Endodermal cell (in vitro differentiated cells): ENCODE measurements at regions not wholly inside any gene's neighbourhood (a gene's known extent, or its start where the extent isn't known, plus 50 kb on each side); places are given as distances from the start of the nearest gene placed in this dataset.
A peak's percentile ranks its signal among the peaks of the same experiment; 100 is the strongest.

Experiments used
- DNase-seq: peaks from one replicate; pipeline ENCODE4 v3.0.0-alpha.2; 2017
- H3K27ac ChIP-seq: 2 replicates; pipeline ENCODE4 v1.5.1; 2013; ENCODE audit warnings: mild to moderate bottlenecking, low read depth, low read length, moderate library complexity
- H3K27me3 ChIP-seq: 2 replicates; pipeline ENCODE4 v1.6.1; 2013; ENCODE audit warnings: mild to moderate bottlenecking, low read length, moderate library complexity; ENCODE audit not compliant: insufficient read depth, control insufficient read depth, poor library complexity, severe bottlenecking
- H3K36me3 ChIP-seq: 2 replicates; pipeline ENCODE4 v1.7.0; 2013; ENCODE audit warnings: mild to moderate bottlenecking, low read length, moderate library complexity; ENCODE audit not compliant: control insufficient read depth, insufficient read depth
- H3K4me1 ChIP-seq: one replicate; pipeline ENCODE4 v1.7.0; 2013; ENCODE audit warnings: low read length; ENCODE audit not compliant: control insufficient read depth, insufficient read depth
- H3K4me3 ChIP-seq: 2 replicates; pipeline ENCODE4 v1.5.1; 2013; ENCODE audit warnings: mild to moderate bottlenecking, low read length, moderate library complexity
- H3K9ac ChIP-seq: 2 replicates; pipeline ENCODE4 v1.6.1; 2013; ENCODE audit warnings: mild to moderate bottlenecking, low read length, moderate library complexity; ENCODE audit not compliant: poor library complexity, severe bottlenecking; ENCODE audit errors: extremely low read depth
- H3K9me3 ChIP-seq: 2 replicates; pipeline ENCODE4 v1.6.1; 2013; ENCODE audit warnings: mild to moderate bottlenecking, low read length, moderate library complexity; ENCODE audit not compliant: control insufficient read depth
- H3K27ac Mint-ChIP-seq: 2 replicates; pipeline ENCODE4 v1.8.0; 2020; ENCODE audit warnings: mixed read lengths
- H3K27me3 Mint-ChIP-seq: 2 replicates; pipeline ENCODE4 v1.8.0; 2021; ENCODE audit warnings: mild to moderate bottlenecking, mixed read lengths; ENCODE audit not compliant: insufficient read depth
- H3K36me3 Mint-ChIP-seq: 2 replicates; pipeline ENCODE4 v1.8.0; 2020; ENCODE audit warnings: low read depth, mixed read lengths
- H3K4me1 Mint-ChIP-seq: 2 replicates; pipeline ENCODE4 v1.8.0; 2020; ENCODE audit warnings: mixed read lengths
- H3K4me3 Mint-ChIP-seq: 2 replicates; pipeline ENCODE4 v1.8.0; 2020; ENCODE audit warnings: mild to moderate bottlenecking, moderate library complexity, mixed read lengths
- H3K9me3 Mint-ChIP-seq: 2 replicates; pipeline ENCODE4 v1.8.0; 2020; ENCODE audit warnings: mild to moderate bottlenecking, mixed read lengths
- WGBS, 2 experiments: methylation state at CpG; one replicate each; pipeline versions ENCODE4 v1.1.5 to v1.1.7; 2013; ENCODE audit warnings: missing lambda C conversion rate in 2 of 2, mixed read lengths in 1 of 2; ENCODE audit not compliant: insufficient coverage in 1 of 2, insufficient read length in 1 of 2; 5-methylcytosine and 5-hydroxymethylcytosine counted together
- TF ChIP-seq, protein P1 (sequence below): fragments of 200-600 bp; sonication (generic); conservative IDR thresholded peaks from 2 replicates; pipeline ENCODE4 v1.5.0; 2021; ENCODE audit warnings: antibody characterized with exemption, mild to moderate bottlenecking

DNA sequence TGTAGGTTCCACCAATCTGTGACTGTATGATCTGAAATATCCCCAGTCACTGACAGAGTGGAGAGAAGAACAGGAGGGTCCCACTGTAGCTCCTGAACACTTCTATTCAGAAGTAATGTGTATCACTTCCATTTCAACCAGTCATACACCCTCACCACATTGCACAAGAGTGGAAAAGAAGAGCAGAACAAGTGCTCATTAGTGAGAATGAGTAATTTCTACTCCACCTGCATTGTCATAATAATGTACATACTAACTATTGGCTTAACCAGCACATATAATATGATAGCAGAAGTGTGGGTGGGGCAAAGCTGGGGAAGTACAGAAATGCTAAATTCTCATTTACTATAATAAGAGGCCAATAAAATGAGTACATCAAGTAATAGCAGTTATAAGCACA lies 342.7 kb downstream of the LMO7 start:
- Mint-ChIP-seq H3K9me3 (no peaks in the 10 kb centered on the region), H3K27me3 (no peaks in the 10 kb centered on the region), H3K4me3 (no peak overlapping the region), H3K36me3 (no peaks in the 10 kb centered on the region), H3K27ac (no peak overlapping the region), H3K4me1 (peaks cover 10% of the 10 kb centered on the region)
- H3K9me3 ChIP-seq: no peaks in the 10 kb centered on the region
- H3K36me3 ChIP-seq: no peaks in the 10 kb centered on the region
- TF ChIP-seq, protein P1, sequence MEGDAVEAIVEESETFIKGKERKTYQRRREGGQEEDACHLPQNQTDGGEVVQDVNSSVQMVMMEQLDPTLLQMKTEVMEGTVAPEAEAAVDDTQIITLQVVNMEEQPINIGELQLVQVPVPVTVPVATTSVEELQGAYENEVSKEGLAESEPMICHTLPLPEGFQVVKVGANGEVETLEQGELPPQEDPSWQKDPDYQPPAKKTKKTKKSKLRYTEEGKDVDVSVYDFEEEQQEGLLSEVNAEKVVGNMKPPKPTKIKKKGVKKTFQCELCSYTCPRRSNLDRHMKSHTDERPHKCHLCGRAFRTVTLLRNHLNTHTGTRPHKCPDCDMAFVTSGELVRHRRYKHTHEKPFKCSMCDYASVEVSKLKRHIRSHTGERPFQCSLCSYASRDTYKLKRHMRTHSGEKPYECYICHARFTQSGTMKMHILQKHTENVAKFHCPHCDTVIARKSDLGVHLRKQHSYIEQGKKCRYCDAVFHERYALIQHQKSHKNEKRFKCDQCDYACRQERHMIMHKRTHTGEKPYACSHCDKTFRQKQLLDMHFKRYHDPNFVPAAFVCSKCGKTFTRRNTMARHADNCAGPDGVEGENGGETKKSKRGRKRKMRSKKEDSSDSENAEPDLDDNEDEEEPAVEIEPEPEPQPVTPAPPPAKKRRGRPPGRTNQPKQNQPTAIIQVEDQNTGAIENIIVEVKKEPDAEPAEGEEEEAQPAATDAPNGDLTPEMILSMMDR: no peak
- peaks cover 6% of the 10 kb centered on the region for H3K4me1 ChIP-seq
- H3K4me3 ChIP-seq: no peak overlapping the region
- H3K27me3 ChIP-seq: no peaks in the 10 kb centered on the region
- H3K27ac ChIP-seq: no peak overlapping the region
- DNase-seq: no peak
- H3K9ac ChIP-seq: no peak overlapping the region

DNA sequence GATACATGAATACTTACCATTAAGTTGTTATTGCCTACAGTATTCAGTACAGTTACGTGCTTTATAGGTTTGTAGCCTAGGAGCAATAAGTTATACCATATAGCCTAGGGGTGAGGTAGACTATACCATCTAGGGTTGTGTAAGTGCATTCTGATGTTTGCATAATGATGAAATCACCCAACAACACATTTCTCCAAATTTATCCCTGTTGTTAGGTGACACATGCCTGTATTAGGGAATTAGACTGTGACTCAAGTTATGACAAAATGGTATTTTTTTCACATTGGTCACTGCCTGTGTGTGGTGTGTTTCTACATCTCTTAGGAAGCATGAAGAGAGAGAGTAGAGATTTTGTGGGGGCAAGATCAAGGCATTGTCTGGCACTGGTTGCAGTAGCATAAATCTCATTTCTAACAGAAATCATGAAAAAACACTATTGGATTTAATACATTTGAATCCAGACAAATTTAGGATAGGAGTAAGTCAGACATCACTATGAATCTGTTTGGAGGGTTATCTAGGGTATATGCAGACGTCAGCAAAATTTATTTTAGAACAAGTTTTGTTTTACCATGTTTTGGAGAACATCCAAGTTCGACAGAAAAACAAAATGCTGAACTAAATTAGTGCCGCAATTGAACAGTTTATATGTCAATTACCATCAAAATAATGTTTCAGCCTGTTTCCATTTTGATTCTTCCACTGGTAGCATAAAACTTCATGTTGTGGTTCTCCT lies 332.1 kb downstream of the LMO7 start:
- Histone ChIP-seq H3K36me3 (no peaks in the 10 kb centered on the region), H3K9me3 (no peaks in the 10 kb centered on the region), H3K27me3 (no peaks in the 10 kb centered on the region), H3K4me1 (no peaks in the 10 kb centered on the region), H3K9ac (no peak overlapping the region), H3K27ac (no peak overlapping the region), H3K4me3 (no peak overlapping the region)
- H3K4me1 Mint-ChIP-seq: no peaks in the 10 kb centered on the region
- 87 to 94% methylated on average over 2 to 4 of the region's 4 CpGs for WGBS, 2 experiments
- H3K9me3 Mint-ChIP-seq: no peaks in the 10 kb centered on the region
- H3K27me3 Mint-ChIP-seq: no peaks in the 10 kb centered on the region
- no peaks in the 10 kb centered on the region for H3K36me3 Mint-ChIP-seq
- H3K4me3 Mint-ChIP-seq: no peak overlapping the region
- no peak for DNase-seq
- TF ChIP-seq, protein P1: no peak
- H3K27ac Mint-ChIP-seq: no peak overlapping the region

DNA sequence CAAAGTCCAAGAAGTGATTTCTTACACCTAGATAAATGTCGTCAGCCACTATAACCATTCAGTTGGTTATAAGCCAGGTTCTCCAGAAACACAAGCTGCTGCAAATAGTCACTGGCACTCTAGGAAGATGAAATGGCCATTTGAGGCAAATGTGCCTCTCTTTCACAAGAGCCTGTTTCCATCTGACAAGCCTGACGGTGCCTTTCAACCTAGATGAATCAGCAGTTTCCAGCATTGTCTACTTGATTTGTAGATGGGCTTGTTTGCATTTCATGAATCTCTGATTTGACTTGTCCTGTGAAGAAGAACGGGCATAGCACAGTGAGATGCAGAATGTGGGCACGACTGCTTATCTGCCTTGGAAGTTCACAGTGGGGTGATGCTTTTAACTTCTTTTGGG lies 327.2 kb downstream of the LMO7 start:
- no peaks in the 10 kb centered on the region for H3K9me3 ChIP-seq
- 73 to 83% methylated on average over 2 to 4 of the region's 4 CpGs for WGBS, 2 experiments
- H3K27ac Mint-ChIP-seq: no peak overlapping the region
- H3K4me3 Mint-ChIP-seq: no peak overlapping the region
- H3K27ac ChIP-seq: peak overlapping the region; percentile 39
- TF ChIP-seq, protein P1: no peak
- H3K4me1 ChIP-seq: no peaks in the 10 kb centered on the region
- DNase-seq: no peak
- no peak overlapping the region for H3K9ac ChIP-seq
- H3K27me3 Mint-ChIP-seq: no peaks in the 10 kb centered on the region
- H3K36me3 Mint-ChIP-seq: no peaks in the 10 kb centered on the region
- no peaks in the 10 kb centered on the region for H3K36me3 ChIP-seq
- no peaks in the 10 kb centered on the region for H3K9me3 Mint-ChIP-seq
- peaks cover 18% of the 10 kb centered on the region for H3K4me1 Mint-ChIP-seq
- no peak overlapping the region for H3K4me3 ChIP-seq
- H3K27me3 ChIP-seq: no peaks in the 10 kb centered on the region
